Liver (tissue), 3 donors: ENCODE measurements at regions not wholly inside any gene's neighbourhood (a gene's known extent, or its start where the extent isn't known, plus 50 kb on each side); places are given as distances from the start of the nearest gene placed in this dataset.
"Not testable (repeated sequence)": the region's sequence is repeated elsewhere in the genome, so short reads cannot be mapped to it uniquely, and the experiment has no call there.

Experiments used
- GABPA ChIP-seq, 2 donors: IDR thresholded peaks in 1 of 2; conservative IDR thresholded peaks in 1 of 2; 2 replicates each; pipeline ENCODE4 v1.6.1; 2016; ENCODE audit warnings: antibody characterized with exemption in 2 of 2, mild to moderate bottlenecking in 1 of 2, moderate library complexity in 1 of 2
- HNF4A ChIP-seq, 2 donors: conservative IDR thresholded peaks; 2 replicates each; pipeline ENCODE4 v1.6.1; 2016; ENCODE audit warnings: antibody characterized with exemption in 2 of 2, mild to moderate bottlenecking in 2 of 2
- NR2F2 ChIP-seq: IDR thresholded peaks from 2 replicates; pipeline ENCODE4 v1.6.1; 2016; ENCODE audit warnings: antibody characterized with exemption
- RAD21 ChIP-seq, 2 donors: IDR thresholded peaks; 2 replicates each; pipeline ENCODE4 v1.6.1; 2016; ENCODE audit warnings: antibody characterized with exemption in 2 of 2, mild to moderate bottlenecking in 2 of 2
- SP1 ChIP-seq: IDR thresholded peaks from 2 replicates; pipeline ENCODE4 v1.6.1; 2018; ENCODE audit warnings: antibody characterized with exemption, mild to moderate bottlenecking
- TF ChIP-seq, protein P1 (sequence below): fragments of 150-350 bp; IDR thresholded peaks from 2 replicates; pipeline ENCODE4 v1.5.1; 2017; ENCODE audit warnings: improper control_type of control experiment, low read depth, low read length; ENCODE audit not compliant: missing input control
- TF ChIP-seq, protein P2 (sequence below): IDR thresholded peaks from 2 replicates; pipeline ENCODE4 v1.6.1; 2016; ENCODE audit warnings: antibody characterized with exemption, mild to moderate bottlenecking
- donor health status: healthy.
- donor health status: healthy.

DNA sequence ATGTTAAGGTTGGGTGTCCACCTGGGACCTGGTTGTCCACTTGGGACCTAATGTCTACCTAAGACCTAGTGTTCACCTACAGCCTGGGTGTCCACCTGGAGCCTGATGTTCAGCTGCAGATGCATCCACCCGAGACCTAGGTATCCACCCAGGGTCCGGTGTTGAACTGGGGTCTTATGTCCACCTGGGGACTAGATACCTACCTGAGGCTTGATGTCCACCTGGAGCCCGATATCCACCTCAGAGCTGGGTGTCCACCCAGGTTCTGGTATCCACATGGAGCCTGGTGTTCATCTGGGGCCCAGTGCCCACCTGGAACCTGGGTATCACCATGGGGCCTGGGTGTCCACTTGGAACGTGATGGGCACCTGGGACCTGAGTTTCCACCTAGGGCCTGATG lies 389.2 kb downstream of the ZNF716 start:
- TF ChIP-seq, protein P1, sequence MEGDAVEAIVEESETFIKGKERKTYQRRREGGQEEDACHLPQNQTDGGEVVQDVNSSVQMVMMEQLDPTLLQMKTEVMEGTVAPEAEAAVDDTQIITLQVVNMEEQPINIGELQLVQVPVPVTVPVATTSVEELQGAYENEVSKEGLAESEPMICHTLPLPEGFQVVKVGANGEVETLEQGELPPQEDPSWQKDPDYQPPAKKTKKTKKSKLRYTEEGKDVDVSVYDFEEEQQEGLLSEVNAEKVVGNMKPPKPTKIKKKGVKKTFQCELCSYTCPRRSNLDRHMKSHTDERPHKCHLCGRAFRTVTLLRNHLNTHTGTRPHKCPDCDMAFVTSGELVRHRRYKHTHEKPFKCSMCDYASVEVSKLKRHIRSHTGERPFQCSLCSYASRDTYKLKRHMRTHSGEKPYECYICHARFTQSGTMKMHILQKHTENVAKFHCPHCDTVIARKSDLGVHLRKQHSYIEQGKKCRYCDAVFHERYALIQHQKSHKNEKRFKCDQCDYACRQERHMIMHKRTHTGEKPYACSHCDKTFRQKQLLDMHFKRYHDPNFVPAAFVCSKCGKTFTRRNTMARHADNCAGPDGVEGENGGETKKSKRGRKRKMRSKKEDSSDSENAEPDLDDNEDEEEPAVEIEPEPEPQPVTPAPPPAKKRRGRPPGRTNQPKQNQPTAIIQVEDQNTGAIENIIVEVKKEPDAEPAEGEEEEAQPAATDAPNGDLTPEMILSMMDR, result not testable (repeated sequence)
- not testable (repeated sequence) for TF ChIP-seq GABPA (IDR thresholded peaks at IDR 0.05 in 1 of 2, conservative IDR thresholded peaks at IDR 0.05 in 1 of 2); NR2F2; HNF4A (conservative IDR thresholded peaks at IDR 0.05); SP1; RAD21 (IDR thresholded peaks at IDR 0.05)
- TF ChIP-seq, protein P2, sequence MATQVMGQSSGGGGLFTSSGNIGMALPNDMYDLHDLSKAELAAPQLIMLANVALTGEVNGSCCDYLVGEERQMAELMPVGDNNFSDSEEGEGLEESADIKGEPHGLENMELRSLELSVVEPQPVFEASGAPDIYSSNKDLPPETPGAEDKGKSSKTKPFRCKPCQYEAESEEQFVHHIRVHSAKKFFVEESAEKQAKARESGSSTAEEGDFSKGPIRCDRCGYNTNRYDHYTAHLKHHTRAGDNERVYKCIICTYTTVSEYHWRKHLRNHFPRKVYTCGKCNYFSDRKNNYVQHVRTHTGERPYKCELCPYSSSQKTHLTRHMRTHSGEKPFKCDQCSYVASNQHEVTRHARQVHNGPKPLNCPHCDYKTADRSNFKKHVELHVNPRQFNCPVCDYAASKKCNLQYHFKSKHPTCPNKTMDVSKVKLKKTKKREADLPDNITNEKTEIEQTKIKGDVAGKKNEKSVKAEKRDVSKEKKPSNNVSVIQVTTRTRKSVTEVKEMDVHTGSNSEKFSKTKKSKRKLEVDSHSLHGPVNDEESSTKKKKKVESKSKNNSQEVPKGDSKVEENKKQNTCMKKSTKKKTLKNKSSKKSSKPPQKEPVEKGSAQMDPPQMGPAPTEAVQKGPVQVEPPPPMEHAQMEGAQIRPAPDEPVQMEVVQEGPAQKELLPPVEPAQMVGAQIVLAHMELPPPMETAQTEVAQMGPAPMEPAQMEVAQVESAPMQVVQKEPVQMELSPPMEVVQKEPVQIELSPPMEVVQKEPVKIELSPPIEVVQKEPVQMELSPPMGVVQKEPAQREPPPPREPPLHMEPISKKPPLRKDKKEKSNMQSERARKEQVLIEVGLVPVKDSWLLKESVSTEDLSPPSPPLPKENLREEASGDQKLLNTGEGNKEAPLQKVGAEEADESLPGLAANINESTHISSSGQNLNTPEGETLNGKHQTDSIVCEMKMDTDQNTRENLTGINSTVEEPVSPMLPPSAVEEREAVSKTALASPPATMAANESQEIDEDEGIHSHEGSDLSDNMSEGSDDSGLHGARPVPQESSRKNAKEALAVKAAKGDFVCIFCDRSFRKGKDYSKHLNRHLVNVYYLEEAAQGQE, result not testable (repeated sequence)
